HEK293 (cell line): ENCODE measurements at regions not wholly inside any gene's neighbourhood (a gene's known extent, or its start where the extent isn't known, plus 50 kb on each side); places are given as distances from the start of the nearest gene placed in this dataset.

Source experiments
- ZFP3 ChIP-seq: fragments of 450-650 bp; formaldehyde crosslinking; IDR thresholded peaks from 2 replicates; pipeline ENCODE4 v1.5.1; 2016; ENCODE audit warnings: low read depth, missing biosample characterization, missing genetic modification characterization
- ZNF658 ChIP-seq: fragments of 450-650 bp; formaldehyde crosslinking; IDR thresholded peaks from 2 replicates; pipeline ENCODE4; 2016; ENCODE audit warnings: missing biosample characterization, missing genetic modification characterization
- TF ChIP-seq, protein P1 (sequence below): fragments of 450-650 bp; formaldehyde crosslinking; IDR thresholded peaks from 2 replicates; pipeline ENCODE4 v1.5.1; 2016; ENCODE audit warnings: missing biosample characterization, missing genetic modification characterization

DNA sequence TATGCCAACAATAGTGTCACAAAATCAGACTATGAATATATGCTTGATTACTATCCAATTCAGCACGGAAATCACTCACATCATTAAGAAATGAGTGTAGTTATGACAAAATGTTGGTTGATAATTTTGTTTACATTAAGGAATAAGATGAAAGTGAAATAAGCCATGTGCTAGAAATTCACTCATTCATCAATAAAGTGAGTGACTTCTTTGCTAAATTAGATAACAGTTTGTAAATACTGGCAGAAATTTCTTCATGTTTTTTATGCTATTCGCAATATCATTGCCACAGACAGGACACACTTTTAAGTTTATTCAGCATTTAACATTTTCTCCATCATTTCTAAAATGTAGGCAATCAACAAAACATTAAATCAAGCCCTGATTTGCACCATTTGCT, 147.5 kb upstream of the FSCB start:
- TF ChIP-seq ZNF658 (tag by site-specific recombination) = no peak
- TF ChIP-seq, protein P1, sequence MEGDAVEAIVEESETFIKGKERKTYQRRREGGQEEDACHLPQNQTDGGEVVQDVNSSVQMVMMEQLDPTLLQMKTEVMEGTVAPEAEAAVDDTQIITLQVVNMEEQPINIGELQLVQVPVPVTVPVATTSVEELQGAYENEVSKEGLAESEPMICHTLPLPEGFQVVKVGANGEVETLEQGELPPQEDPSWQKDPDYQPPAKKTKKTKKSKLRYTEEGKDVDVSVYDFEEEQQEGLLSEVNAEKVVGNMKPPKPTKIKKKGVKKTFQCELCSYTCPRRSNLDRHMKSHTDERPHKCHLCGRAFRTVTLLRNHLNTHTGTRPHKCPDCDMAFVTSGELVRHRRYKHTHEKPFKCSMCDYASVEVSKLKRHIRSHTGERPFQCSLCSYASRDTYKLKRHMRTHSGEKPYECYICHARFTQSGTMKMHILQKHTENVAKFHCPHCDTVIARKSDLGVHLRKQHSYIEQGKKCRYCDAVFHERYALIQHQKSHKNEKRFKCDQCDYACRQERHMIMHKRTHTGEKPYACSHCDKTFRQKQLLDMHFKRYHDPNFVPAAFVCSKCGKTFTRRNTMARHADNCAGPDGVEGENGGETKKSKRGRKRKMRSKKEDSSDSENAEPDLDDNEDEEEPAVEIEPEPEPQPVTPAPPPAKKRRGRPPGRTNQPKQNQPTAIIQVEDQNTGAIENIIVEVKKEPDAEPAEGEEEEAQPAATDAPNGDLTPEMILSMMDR (tag by site-specific recombination) = no peak
- no peak for TF ChIP-seq ZFP3 (tag by site-specific recombination)
